ENCODE measurements at regions not wholly inside any gene's neighbourhood (a gene's known extent, or its start where the extent isn't known, plus 50 kb on each side); places are given as distances from the start of the nearest gene placed in this dataset.

DNA sequence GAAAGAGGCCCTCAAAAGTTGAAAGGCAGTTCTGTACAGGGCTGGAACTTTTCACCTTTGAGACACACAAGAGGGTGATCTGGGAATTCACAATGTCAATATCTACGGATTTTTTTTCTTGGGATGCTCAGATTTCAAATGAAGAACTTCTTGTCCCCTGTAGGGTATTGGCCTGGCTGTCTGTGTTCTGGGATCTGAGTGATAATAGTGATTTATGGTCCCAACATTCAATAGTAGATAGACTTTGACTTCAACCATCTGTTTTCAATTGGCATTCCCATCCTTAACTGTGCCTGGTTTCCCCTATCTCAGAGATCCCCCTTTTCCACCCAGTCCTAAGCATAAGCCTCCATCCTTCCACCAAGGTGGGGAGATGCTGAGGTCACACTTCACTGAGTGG, 274.1 kb downstream of the COG6 start:
- Histone ChIP-seq H3F3A (replicated peaks; ENCODE audit: low read depth) (no peaks in the 10 kb centered on the region), H3K27me3 (ENCODE audit: insufficient read depth) (no peaks in the 10 kb centered on the region), H4K20me1 (replicated peaks; ENCODE audit: insufficient read depth) (no peaks in the 10 kb centered on the region), H3K9me2 (ENCODE audit: insufficient read depth) (no peaks in the 10 kb centered on the region), H3K27ac (ENCODE audit: low read depth) (no peak overlapping the region), H3K36me3 (ENCODE audit: insufficient read depth) (no peaks in the 10 kb centered on the region), H3K4me3 (no peak overlapping the region), H3K79me2 (replicated peaks; ENCODE audit: insufficient read depth) (no peaks in the 10 kb centered on the region), H3K4me1 (ENCODE audit: insufficient read depth) (no peaks in the 10 kb centered on the region; the same call in 1 of the 2 replicates), H2AFZ (0 out of 2 replicates have a peak overlapping the region, but pooled peaks have one; percentile 26), H3K4me2 (no peak overlapping the region)
- H3K27me3 Mint-ChIP-seq (ENCODE audit: insufficient read depth, low read depth, poor library complexity) = no peaks in the 10 kb centered on the region
- 0 out of 3 replicates have a peak, but pooled peaks cover 3% of the 10 kb centered on the region for H3K36me3 Mint-ChIP-seq (ENCODE audit: low read depth)
- DNase-seq (ENCODE audit: low spot score) (no peak), ATAC-seq (no peak)
- peaks cover 7% of the 10 kb centered on the region for H3K4me1 Mint-ChIP-seq
- TF ChIP-seq, protein P1, sequence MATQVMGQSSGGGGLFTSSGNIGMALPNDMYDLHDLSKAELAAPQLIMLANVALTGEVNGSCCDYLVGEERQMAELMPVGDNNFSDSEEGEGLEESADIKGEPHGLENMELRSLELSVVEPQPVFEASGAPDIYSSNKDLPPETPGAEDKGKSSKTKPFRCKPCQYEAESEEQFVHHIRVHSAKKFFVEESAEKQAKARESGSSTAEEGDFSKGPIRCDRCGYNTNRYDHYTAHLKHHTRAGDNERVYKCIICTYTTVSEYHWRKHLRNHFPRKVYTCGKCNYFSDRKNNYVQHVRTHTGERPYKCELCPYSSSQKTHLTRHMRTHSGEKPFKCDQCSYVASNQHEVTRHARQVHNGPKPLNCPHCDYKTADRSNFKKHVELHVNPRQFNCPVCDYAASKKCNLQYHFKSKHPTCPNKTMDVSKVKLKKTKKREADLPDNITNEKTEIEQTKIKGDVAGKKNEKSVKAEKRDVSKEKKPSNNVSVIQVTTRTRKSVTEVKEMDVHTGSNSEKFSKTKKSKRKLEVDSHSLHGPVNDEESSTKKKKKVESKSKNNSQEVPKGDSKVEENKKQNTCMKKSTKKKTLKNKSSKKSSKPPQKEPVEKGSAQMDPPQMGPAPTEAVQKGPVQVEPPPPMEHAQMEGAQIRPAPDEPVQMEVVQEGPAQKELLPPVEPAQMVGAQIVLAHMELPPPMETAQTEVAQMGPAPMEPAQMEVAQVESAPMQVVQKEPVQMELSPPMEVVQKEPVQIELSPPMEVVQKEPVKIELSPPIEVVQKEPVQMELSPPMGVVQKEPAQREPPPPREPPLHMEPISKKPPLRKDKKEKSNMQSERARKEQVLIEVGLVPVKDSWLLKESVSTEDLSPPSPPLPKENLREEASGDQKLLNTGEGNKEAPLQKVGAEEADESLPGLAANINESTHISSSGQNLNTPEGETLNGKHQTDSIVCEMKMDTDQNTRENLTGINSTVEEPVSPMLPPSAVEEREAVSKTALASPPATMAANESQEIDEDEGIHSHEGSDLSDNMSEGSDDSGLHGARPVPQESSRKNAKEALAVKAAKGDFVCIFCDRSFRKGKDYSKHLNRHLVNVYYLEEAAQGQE (IDR thresholded peaks at IDR 0.05; ENCODE audit: unreplicated experiment) = no peak
- TF ChIP-seq STAT1 (IDR thresholded peaks at IDR 0.05; ENCODE audit: unreplicated experiment) = no peak
- TF ChIP-seq, protein P2, sequence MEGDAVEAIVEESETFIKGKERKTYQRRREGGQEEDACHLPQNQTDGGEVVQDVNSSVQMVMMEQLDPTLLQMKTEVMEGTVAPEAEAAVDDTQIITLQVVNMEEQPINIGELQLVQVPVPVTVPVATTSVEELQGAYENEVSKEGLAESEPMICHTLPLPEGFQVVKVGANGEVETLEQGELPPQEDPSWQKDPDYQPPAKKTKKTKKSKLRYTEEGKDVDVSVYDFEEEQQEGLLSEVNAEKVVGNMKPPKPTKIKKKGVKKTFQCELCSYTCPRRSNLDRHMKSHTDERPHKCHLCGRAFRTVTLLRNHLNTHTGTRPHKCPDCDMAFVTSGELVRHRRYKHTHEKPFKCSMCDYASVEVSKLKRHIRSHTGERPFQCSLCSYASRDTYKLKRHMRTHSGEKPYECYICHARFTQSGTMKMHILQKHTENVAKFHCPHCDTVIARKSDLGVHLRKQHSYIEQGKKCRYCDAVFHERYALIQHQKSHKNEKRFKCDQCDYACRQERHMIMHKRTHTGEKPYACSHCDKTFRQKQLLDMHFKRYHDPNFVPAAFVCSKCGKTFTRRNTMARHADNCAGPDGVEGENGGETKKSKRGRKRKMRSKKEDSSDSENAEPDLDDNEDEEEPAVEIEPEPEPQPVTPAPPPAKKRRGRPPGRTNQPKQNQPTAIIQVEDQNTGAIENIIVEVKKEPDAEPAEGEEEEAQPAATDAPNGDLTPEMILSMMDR (conservative IDR thresholded peaks at IDR 0.05; ENCODE audit: low read depth in 2 of 2) = no peak
- no peak for TF ChIP-seq CREB1 (CRISPR knock-in tag; IDR thresholded peaks at IDR 0.05; ENCODE audit: low read depth)
- no peak for TF ChIP-seq POLR2AphosphoS5 (IDR thresholded peaks at IDR 0.05; ENCODE audit: low read depth)
- no peak for TF ChIP-seq EZH2 (IDR thresholded peaks at IDR 0.05; ENCODE audit: low read depth, unreplicated experiment)
- TF ChIP-seq, protein P3, sequence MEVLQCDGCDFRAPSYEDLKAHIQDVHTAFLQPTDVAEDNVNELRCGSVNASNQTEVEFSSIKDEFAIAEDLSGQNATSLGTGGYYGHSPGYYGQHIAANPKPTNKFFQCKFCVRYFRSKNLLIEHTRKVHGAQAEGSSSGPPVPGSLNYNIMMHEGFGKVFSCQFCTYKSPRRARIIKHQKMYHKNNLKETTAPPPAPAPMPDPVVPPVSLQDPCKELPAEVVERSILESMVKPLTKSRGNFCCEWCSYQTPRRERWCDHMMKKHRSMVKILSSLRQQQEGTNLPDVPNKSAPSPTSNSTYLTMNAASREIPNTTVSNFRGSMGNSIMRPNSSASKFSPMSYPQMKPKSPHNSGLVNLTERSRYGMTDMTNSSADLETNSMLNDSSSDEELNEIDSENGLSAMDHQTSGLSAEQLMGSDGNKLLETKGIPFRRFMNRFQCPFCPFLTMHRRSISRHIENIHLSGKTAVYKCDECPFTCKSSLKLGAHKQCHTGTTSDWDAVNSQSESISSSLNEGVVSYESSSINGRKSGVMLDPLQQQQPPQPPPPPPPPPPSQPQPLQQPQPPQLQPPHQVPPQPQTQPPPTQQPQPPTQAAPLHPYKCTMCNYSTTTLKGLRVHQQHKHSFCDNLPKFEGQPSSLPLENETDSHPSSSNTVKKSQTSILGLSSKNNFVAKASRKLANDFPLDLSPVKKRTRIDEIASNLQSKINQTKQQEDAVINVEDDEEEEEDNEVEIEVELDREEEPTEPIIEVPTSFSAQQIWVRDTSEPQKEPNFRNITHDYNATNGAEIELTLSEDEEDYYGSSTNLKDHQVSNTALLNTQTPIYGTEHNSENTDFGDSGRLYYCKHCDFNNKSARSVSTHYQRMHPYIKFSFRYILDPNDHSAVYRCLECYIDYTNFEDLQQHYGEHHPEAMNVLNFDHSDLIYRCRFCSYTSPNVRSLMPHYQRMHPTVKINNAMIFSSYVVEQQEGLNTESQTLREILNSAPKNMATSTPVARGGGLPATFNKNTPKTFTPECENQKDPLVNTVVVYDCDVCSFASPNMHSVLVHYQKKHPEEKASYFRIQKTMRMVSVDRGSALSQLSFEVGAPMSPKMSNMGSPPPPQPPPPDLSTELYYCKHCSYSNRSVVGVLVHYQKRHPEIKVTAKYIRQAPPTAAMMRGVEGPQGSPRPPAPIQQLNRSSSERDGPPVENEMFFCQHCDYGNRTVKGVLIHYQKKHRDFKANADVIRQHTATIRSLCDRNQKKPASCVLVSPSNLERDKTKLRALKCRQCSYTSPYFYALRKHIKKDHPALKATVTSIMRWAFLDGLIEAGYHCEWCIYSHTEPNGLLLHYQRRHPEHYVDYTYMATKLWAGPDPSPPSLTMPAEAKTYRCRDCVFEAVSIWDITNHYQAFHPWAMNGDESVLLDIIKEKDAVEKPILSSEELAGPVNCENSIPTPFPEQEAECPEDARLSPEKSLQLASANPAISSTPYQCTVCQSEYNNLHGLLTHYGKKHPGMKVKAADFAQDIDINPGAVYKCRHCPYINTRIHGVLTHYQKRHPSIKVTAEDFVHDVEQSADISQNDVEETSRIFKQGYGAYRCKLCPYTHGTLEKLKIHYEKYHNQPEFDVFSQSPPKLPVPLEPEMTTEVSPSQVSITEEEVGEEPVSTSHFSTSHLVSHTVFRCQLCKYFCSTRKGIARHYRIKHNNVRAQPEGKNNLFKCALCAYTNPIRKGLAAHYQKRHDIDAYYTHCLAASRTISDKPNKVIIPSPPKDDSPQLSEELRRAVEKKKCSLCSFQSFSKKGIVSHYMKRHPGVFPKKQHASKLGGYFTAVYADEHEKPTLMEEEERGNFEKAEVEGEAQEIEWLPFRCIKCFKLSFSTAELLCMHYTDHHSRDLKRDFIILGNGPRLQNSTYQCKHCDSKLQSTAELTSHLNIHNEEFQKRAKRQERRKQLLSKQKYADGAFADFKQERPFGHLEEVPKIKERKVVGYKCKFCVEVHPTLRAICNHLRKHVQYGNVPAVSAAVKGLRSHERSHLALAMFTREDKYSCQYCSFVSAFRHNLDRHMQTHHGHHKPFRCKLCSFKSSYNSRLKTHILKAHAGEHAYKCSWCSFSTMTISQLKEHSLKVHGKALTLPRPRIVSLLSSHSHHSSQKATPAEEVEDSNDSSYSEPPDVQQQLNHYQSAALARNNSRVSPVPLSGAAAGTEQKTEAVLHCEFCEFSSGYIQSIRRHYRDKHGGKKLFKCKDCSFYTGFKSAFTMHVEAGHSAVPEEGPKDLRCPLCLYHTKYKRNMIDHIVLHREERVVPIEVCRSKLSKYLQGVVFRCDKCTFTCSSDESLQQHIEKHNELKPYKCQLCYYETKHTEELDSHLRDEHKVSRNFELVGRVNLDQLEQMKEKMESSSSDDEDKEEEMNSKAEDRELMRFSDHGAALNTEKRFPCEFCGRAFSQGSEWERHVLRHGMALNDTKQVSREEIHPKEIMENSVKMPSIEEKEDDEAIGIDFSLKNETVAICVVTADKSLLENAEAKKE (CRISPR knock-in tag; IDR thresholded peaks at IDR 0.05) = no peak
- no peak for TF ChIP-seq EZH2phosphoT487 (IDR thresholded peaks at IDR 0.05; ENCODE audit: unreplicated experiment)
- TF ChIP-seq ZNF331 (CRISPR knock-in tag; IDR thresholded peaks at IDR 0.05; ENCODE audit: low read depth) = no peak
- TF ChIP-seq ZNF114 (CRISPR knock-in tag; IDR thresholded peaks at IDR 0.05) = no peak
- TF ChIP-seq JUNB (IDR thresholded peaks at IDR 0.05; ENCODE audit: unreplicated experiment) = no peak
- TF ChIP-seq, protein P4, sequence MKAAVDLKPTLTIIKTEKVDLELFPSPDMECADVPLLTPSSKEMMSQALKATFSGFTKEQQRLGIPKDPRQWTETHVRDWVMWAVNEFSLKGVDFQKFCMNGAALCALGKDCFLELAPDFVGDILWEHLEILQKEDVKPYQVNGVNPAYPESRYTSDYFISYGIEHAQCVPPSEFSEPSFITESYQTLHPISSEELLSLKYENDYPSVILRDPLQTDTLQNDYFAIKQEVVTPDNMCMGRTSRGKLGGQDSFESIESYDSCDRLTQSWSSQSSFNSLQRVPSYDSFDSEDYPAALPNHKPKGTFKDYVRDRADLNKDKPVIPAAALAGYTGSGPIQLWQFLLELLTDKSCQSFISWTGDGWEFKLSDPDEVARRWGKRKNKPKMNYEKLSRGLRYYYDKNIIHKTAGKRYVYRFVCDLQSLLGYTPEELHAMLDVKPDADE (IDR thresholded peaks at IDR 0.05) = no peak
- TF ChIP-seq NANOG (IDR thresholded peaks at IDR 0.05; ENCODE audit: borderline replicate concordance) = no peak
- no peak overlapping the region for H3K4me3 Mint-ChIP-seq
- H3K27ac Mint-ChIP-seq = no peak overlapping the region
- H3K9me3 Mint-ChIP-seq = peaks cover 5% of the 10 kb centered on the region; the same call in 1 of the 3 replicates

All from GM23338 (cell line).